Keratinocyte (primary cell): ENCODE measurements at regions not wholly inside any gene's neighbourhood (a gene's known extent, or its start where the extent isn't known, plus 50 kb on each side); places are given as distances from the start of the nearest gene placed in this dataset.

Experiments
- DNase-seq: peaks from one replicate; pipeline ENCODE4 v3.0.0-alpha.2; 2011; ENCODE audit warnings: low read depth, missing footprints, low spot score
- FAIRE-seq: peaks from 2 replicates; lab custom pipeline; 2011; peaks lifted over from hg19 to GRCh38; lab: Jason Lieb, UNC
- H2AFZ ChIP-seq: 2 replicates; pipeline ENCODE4 v1.6.0; 2012; ENCODE audit warnings: low read length, control low read depth, inconsistent platforms; ENCODE audit not compliant: control insufficient read depth
- H3K27ac ChIP-seq: 2 replicates; pipeline ENCODE4 v1.5.1; 2011; ENCODE audit warnings: low read length; ENCODE audit not compliant: control insufficient read depth, insufficient read depth
- H3K27me3 ChIP-seq: 3 replicates; pipeline ENCODE4 v1.6.0; 2011; ENCODE audit warnings: low read length; ENCODE audit not compliant: control insufficient read depth, insufficient read depth; ENCODE audit errors: extremely low read depth
- H3K36me3 ChIP-seq, 2 experiments: 2 replicates in 1 of 2; 3 replicates in 1 of 2; pipeline ENCODE4 v1.5.1; 2011; ENCODE audit warnings: low read length in 2 of 2, mild to moderate bottlenecking in 1 of 2; ENCODE audit not compliant: control insufficient read depth in 2 of 2, insufficient read depth in 2 of 2; ENCODE audit errors: extremely low read depth in 1 of 2
- H3K4me1 ChIP-seq: 3 replicates; pipeline ENCODE4 v1.5.1; 2011; ENCODE audit warnings: low read length; ENCODE audit not compliant: control insufficient read depth, insufficient read depth; ENCODE audit errors: extremely low read depth
- H3K4me2 ChIP-seq: 3 replicates; pipeline ENCODE4 v1.6.0; 2011; ENCODE audit warnings: low read depth, low read length; ENCODE audit not compliant: control insufficient read depth, insufficient read depth; ENCODE audit errors: extremely low read depth
- H3K4me3 ChIP-seq, 3 experiments: fragments of 200-600 bp in 1 of 3; sonication (generic) in 1 of 3; 2 replicates in 2 of 3; 3 replicates in 1 of 3; pipeline ENCODE4 v1.5.1; 2011 to 2016; ENCODE audit warnings: low read length in 3 of 3, mild to moderate bottlenecking in 3 of 3, control low read depth in 2 of 3, inconsistent platforms in 1 of 3, low read depth in 1 of 3, mixed read lengths in 1 of 3, mixed run types in 1 of 3, moderate library complexity in 1 of 3; ENCODE audit not compliant: control insufficient read depth in 2 of 3, insufficient read depth in 2 of 3; ENCODE audit errors: extremely low read depth in 1 of 3
- H3K79me2 ChIP-seq: 2 replicates; pipeline ENCODE4 v1.6.0; 2012; ENCODE audit warnings: low read length; ENCODE audit not compliant: control insufficient read depth, insufficient read depth
- H3K9ac ChIP-seq: 3 replicates; pipeline ENCODE4 v1.6.0; 2011; ENCODE audit warnings: low read length; ENCODE audit not compliant: control insufficient read depth, insufficient read depth; ENCODE audit errors: extremely low read depth
- H3K9me1 ChIP-seq: 3 replicates; pipeline ENCODE4 v1.6.0; 2011; ENCODE audit warnings: low read length; ENCODE audit not compliant: control insufficient read depth, insufficient read depth; ENCODE audit errors: extremely low read depth
- H3K9me3 ChIP-seq: 2 replicates; pipeline ENCODE4 v1.5.1; 2012; ENCODE audit warnings: low read depth, low read length; ENCODE audit not compliant: control insufficient read depth
- H4K20me1 ChIP-seq: 3 replicates; pipeline ENCODE4 v1.6.0; 2011; ENCODE audit warnings: low read length; ENCODE audit not compliant: control insufficient read depth, insufficient read depth; ENCODE audit errors: extremely low read depth
- EZH2 ChIP-seq: IDR thresholded peaks from one replicate; pipeline ENCODE4 v1.6.1; 2012; ENCODE audit warnings: inconsistent platforms, mild to moderate bottlenecking, low read length, moderate library complexity
- dilution Hi-C: fragments of 300-500 bp; cut with MboI; formaldehyde crosslinking; loops from one replicate; pipeline ENCODE4 v1.7.0; 2020; ENCODE audit warnings: low sequenced_read_pairs; ENCODE audit not compliant: extremely low pct_ligation_motif_present
- TF ChIP-seq, protein P1 (sequence below), 3 experiments: IDR thresholded peaks in 1 of 3; conservative IDR thresholded peaks in 1 of 3; optimal IDR thresholded peaks in 1 of 3; 2 replicates in 2 of 3; 3 replicates in 1 of 3; pipeline versions ENCODE3 to v1.5.1; 2011; ENCODE audit warnings: low read length in 3 of 3, mild to moderate bottlenecking in 3 of 3, moderate library complexity in 2 of 3, control low read depth in 1 of 3, inconsistent platforms in 1 of 3; ENCODE audit not compliant: insufficient read depth in 2 of 3; ENCODE audit errors: extremely low read depth in 1 of 3

DNA sequence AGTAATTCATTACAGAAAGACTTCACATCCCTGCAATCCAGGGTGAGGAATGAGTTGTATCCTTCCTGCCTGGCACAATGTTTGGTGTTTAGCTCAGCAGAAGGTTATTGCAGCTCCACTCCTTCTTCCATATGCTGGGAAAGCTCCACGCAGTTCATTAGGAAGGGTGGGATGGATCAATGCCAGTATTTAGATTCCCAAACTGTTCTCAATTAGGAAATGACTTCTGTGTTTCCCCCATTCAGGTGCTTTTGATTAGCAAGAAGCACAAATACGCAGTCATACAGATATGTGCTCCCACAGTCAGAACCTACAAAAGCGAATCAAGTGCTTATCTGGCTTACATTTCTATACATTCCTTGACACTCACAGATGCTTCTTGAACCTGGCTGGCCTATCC is 340.6 kb downstream of the NYAP2 start:
- FAIRE-seq (no peak), DNase-seq (no peak)
- H3K36me3 ChIP-seq, result no peaks in the 10 kb centered on the region
- no peak overlapping the region for H3K4me2 ChIP-seq
- TF ChIP-seq, protein P1, sequence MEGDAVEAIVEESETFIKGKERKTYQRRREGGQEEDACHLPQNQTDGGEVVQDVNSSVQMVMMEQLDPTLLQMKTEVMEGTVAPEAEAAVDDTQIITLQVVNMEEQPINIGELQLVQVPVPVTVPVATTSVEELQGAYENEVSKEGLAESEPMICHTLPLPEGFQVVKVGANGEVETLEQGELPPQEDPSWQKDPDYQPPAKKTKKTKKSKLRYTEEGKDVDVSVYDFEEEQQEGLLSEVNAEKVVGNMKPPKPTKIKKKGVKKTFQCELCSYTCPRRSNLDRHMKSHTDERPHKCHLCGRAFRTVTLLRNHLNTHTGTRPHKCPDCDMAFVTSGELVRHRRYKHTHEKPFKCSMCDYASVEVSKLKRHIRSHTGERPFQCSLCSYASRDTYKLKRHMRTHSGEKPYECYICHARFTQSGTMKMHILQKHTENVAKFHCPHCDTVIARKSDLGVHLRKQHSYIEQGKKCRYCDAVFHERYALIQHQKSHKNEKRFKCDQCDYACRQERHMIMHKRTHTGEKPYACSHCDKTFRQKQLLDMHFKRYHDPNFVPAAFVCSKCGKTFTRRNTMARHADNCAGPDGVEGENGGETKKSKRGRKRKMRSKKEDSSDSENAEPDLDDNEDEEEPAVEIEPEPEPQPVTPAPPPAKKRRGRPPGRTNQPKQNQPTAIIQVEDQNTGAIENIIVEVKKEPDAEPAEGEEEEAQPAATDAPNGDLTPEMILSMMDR (optimal IDR thresholded peaks at IDR 0.05 in 1 of 3, IDR thresholded peaks at IDR 0.05 in 1 of 3, conservative IDR thresholded peaks at IDR 0.05 in 1 of 3; ENCODE audit: extremely low read depth in 1 of 3, insufficient read depth in 2 of 3, low read length in 3 of 3), result no peak
- TF ChIP-seq EZH2, result no peak
- no peaks in the 10 kb centered on the region for H3K9me1 ChIP-seq
- no peaks in the 10 kb centered on the region for H3K79me2 ChIP-seq
- dilution Hi-C loops, result no loop called here
- H2AFZ ChIP-seq, result no peak overlapping the region
- no peaks in the 10 kb centered on the region for H3K9me3 ChIP-seq
- no peak overlapping the region for H3K27ac ChIP-seq
- H3K4me1 ChIP-seq, result peaks cover 30% of the 10 kb centered on the region
- H3K27me3 ChIP-seq, result no peaks in the 10 kb centered on the region
- H3K9ac ChIP-seq, result no peak overlapping the region
- H3K4me3 ChIP-seq, result no peak overlapping the region
- H4K20me1 ChIP-seq, result no peaks in the 10 kb centered on the region

DNA sequence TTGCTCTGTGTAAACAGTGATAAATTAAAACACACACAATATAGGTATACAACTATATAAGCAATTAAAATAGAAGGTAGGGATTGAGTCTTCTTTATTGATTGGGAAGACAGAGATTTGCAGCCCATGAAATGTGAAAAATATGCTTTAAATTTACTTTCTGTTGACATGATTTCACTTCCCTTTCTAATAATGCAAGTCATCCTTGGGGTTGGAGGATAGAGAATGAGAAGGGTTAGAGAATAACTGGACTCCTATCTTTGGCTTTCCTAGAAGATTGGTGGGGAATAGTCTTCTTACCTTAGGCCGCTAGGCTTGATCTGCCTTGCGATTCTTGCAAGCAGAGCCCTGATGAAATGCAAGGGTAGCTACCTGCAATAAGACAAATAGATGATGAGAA is 339.8 kb downstream of the NYAP2 start:
- no peak for DNase-seq

More for the DNA sequence above, 339.8 kb downstream of the NYAP2 start:
- Histone ChIP-seq H3K36me3 (no peaks in the 10 kb centered on the region), H3K4me1 (peaks cover 30% of the 10 kb centered on the region), H3K27ac (no peak overlapping the region), H3K9ac (no peak overlapping the region), H2AFZ (no peak overlapping the region), H3K27me3 (no peaks in the 10 kb centered on the region), H3K79me2 (no peaks in the 10 kb centered on the region), H4K20me1 (no peaks in the 10 kb centered on the region), H3K9me1 (no peaks in the 10 kb centered on the region), H3K9me3 (no peaks in the 10 kb centered on the region), H3K4me3 (no peak overlapping the region), H3K4me2 (no peak overlapping the region)
- peak; percentile 67 for FAIRE-seq
- dilution Hi-C loops, result no loop called here
- no peak for TF ChIP-seq EZH2
- TF ChIP-seq, protein P1 (optimal IDR thresholded peaks at IDR 0.05 in 1 of 3, IDR thresholded peaks at IDR 0.05 in 1 of 3, conservative IDR thresholded peaks at IDR 0.05 in 1 of 3; ENCODE audit: extremely low read depth in 1 of 3, insufficient read depth in 2 of 3, low read length in 3 of 3), result no peak
